Muscle of arm (tissue), 1 donor: ENCODE measurements at regions not wholly inside any gene's neighbourhood (a gene's known extent, or its start where the extent isn't known, plus 50 kb on each side); places are given as distances from the start of the nearest gene placed in this dataset.
"Not testable (repeated sequence)": the region's sequence is repeated elsewhere in the genome, so short reads cannot be mapped to it uniquely, and the experiment has no call there.

Experiments
- DNase-seq: peaks from one replicate; pipeline ENCODE4 v3.0.0-alpha.2; 2013

DNA sequence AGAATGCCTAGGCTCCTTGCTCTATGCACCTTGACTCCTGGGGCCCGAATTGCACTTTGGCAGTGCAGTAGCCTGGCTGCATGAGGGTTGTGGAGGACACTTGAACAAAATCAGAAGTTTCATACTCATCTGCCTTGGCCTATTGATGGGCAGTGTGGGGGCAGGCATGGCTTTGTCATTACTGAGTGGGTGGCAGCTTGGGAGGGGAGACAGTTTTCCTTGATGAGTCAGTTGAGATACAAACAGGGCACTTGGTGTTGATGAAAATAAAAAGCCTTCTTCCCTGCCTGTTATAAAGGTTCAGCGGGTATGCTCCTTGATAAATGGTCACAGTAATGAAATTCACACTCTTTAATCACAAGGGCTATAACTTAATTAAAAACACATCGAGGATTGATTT lies 126.8 kb upstream of the MAMLD1 start:
- no peak for DNase-seq

DNA sequence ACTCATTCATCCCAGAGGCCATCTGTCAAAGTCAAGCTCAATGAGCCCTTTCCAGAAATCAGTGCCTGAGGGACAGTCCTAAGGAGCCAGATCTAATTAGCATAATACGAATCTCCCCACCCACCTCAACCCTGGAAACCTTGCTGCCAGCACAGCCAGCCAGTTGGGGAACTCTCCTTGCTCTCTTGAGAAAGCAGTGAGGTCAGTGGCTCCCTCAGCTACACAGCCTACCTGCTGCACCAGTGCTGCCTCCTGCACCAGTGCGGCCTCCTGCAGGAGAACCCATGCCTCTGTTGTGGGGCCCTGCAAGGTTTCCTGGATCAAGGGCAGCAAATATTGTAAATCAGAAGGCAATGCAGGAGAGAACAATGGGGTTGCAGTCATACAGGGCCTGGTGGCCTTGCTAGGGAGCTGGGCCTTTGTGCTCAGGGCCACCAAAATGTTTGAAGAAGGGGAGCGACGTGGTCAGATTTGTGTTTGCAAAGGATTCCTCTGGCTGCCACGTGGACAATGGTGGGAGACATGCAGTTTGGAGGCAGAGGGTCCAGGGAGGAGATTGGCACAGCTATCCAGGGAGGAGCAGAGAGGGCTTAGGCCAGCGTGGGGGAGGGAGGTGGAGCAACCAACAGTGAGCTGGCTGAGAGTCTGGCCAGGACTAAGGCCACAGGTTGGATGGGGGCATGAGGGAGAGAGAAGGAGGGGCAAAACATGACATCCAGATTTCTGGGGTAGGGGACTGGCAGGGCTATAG lies 124.3 kb upstream of the MAMLD1 start:
- no peak for DNase-seq

DNA sequence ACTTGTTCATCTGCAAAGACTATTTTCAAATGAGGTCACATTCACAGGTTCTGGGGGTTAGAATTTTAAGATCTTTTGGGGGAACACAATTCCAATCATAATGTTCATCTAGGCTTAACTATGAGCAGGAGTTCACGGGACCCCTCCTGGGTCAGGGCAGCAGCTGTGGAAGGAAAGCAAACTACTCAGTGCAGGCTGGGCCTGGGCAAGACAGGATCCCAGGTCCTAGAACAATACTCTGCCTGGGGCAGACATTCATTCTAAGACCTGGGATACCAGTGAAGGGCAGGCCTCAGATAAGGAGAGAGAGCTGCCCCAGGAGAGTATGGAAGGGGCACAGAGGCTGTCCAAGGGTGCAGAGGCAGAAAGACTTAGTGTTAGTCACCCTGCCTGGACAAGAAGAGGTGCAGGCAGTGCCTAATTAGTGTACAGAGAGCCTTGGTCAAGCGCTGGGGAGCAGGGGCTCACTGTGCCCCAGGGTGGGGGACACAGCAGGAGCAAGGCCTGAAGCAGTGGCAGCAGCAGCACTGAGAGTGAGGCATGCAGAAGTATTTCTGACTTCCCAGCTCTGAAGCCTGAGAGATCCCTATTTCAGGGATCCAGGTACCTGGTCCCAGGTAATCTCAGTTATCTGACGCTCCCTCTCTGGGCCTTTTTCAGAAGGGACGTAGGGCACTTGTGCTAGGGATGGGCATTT lies 123.0 kb upstream of the MAMLD1 start:
- DNase-seq, result no peak

DNA sequence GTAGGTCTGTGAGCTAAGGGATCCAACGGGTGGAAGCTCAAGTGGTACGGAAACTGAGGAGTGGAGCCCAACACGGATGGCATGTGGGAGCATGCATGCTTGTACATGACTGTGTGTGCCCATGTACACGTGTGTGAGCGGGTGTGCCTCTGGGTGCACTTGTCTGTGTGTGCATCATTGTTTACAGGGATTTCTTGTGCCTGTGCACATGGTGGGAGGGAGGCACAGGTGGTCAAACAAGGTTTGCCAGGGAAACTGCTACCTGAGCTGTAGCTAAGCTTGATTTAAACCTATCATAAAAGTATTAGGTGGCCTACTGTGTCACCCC lies 122.5 kb upstream of the MAMLD1 start:
- no peak for DNase-seq

DNA sequence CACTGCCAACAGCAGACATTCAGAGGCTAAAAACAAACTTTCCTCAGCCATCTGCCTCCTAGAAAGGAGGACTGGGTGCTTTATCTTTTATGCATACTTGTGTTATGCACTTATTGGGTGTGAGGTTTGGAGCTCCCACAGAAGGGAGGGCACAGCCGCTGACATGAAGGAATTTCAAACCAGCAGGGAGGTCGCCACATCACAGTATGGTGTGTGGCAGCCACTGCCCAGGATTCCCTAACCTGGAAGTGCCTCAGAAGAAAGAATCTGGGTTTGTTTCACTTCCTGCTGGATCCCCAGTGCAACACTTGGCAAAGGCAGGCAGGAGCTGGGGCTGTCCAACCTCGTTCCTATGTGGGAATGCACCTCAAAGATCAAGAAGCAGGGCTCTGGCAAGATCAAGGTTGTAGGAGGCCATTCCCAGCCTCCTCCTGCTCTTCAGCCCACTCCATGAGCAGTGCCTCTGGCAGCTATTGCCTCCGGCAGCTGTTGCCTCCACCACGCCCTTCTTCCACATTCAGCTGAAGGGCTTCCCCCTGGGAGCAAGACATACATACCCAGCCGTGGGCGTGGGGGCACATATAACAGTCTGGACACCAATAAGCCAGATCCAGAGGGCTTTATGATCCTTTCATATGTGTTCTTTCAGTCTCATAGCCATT lies 109.0 kb upstream of the MAMLD1 start:
- no peak for DNase-seq

- DNase-seq, result no peak
These were observed 108.2 kb upstream of the MAMLD1 start for GRCh38 chrX:150254909-150255308.

- DNase-seq, result no peak
These were observed 107.4 kb upstream of the MAMLD1 start for GRCh38 chrX:150255441-150256296.

DNA sequence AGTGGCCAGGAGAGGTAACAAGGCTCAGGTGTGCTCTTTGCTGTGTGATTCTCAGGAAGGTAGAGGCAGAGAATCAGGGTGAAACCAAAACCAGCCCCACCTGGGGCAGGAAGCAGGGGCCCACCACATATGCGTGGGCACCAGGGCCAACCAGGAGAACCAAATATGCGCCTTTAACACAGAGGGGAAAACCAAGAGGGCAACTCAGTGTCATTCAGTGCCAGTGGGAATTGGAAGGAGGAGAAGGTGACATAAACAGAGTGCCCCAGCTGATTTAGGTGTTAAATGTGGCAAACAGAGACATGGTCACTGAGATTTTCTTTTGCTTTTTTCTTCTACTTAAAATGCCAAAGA lies 106.8 kb upstream of the MAMLD1 start:
- DNase-seq, result no peak

DNA sequence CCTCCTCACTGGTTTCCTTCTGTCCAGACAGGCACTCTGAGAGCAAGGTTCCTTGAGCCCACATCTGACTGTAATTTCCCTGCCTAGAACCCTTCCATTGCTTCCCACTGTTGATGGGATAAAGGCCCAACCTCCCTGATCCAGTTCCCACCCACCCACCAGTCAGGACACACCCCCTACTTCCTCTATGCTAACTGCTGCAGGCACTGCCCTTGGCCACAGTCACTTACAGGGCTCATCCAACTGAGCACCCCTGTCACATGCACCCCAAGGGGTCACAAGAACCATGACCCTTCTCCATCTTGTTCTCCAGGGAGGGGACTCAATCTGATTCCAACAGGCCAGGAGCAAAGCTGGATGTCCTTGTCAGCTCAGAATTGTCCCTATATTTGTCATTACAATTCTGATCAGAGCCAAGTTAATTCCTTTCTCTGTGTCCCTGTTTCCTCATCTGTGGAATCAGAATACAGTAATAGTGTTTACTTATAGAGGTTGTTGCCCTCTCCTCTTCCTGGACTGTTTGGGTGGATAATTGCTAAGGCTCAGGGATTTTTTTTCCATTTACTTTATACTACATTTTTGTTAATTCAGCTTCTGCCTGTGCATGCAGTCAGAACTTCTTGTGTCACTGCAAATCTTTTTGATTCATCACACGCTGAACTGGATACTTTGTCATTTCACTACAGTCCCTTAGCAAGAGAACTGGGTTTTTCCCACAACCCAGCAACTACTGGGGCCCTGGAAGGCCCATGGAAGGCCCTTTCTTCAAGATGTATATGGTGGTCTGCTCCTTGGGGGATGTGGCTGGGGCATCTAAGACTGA lies 105.6 kb upstream of the MAMLD1 start:
- no peak for DNase-seq

- no peak for DNase-seq
These were observed 105.0 kb upstream of the MAMLD1 start for GRCh38 chrX:150258176-150258425.

DNA sequence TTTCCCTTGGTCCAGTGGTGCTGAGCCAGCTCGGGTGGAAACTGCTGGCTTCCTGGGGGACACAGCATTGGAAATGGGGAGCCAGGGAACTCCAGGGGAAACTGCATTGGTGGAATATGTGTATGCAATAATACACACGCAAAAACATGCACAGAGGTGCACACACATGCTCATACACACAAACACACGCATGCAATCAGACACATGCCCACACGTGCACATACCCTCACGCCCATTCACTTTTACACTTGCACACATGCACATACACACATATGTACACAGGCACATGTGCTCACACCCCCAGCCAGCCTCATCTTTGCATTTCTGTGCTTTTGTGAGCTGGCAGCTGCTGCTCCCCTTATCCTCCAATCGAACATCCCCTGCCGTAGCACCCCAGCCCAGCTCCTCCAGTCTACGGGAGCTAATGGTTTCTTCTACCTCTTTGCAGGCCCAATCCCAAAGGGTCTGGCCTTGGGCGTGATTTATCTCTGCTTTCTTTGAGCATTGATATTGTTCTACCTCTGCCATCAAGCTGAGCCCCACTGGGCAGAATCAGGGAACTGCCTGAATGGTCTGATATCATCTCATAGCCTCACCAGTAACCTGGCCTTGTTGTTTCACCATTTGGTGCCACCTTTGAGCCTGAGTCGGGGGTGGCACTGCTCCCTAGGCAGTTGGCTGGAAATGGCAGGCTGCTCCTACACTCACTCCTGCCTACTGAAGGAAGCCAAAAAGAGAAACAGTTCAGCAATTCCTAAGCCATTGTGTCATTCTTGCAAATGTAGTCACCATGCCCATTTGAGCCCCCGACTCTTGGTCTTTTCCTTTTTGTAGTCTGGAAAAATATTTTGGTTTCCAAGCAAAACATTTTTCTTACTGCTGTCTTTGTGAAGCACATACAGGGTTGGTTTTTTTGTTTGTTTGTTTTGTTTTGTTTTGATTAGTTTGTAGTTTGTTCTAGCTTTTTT lies 104.4 kb upstream of the MAMLD1 start:
- DNase-seq, result no peak

DNA sequence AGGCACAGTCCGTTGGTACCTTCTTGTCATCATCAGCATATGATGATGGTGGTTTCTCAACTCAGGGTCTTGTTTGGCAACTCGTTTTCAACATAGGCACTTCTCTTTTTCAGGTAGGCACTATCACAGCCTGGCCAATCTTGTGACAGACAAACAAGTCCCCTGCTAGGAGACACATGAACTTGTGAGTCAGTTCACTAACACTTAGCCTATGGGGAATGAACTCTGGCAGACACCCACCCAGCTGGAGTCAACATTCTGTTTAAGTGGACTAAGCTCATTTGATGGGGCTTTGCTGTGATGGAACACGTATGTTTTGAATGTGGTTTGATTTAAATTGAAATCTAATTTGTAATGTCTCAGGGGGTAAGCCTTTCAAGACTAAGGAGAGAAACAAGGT lies 100.7 kb upstream of the MAMLD1 start:
- no peak for DNase-seq

DNA sequence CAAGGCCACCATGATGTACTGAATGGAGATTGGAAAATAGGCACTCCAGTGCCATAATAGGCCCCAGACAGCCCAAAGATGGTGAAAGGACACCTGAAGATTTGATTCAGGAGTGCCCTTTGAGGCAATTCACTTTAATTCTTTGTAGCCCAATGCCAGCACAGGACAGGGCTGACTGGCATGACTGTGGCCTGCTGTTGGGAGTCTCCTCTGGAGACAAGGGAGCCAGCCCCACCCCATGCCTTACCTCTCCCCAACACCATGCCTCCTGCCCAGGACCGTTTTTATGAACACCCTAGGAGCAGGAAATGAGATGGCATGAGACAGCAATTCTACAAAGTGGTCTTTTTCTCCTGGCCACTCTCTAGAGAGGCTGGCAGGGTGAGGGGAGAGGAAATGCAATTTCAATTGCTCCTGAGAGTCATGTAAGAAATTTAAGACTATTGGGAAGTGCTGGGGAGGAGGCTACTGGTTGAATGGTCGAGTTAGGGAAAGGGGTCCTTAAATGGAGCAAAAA lies 94.2 kb upstream of the MAMLD1 start:
- DNase-seq, result no peak

DNA sequence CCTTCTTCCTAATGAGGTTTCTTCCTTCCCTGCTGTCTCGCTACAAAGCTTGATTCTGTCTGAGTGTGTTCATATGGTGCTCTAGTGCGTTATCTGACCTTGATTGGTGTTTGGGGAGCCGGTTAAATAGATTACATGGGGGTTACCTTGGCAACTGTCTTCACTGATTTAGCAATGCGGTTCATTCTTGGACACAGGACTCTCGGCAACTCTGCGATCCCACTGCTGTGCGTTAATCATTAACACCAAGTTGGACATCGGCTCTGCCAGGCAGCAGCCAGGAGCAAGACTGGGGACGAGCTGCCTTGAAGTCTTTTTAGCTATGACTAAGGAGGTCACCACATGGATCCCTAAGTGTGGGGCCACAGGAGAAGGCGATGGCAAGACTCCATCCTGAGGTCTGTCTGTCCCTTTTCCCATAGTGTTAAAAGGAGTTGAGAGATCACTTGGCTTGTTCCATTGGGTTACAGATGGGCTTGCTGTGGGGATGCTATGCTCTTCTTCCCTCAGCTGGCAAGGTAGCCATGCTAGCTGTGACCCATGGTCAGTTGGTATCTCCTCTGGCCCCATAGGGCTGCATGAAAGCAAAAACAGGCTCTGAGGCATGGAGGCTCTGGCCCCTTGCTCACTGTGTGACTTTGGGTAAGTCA lies 93.4 kb upstream of the MAMLD1 start:
- DNase-seq, result no peak

- DNase-seq, result no peak
These were observed 92.5 kb upstream of the MAMLD1 start for GRCh38 chrX:150270622-150271021.

DNA sequence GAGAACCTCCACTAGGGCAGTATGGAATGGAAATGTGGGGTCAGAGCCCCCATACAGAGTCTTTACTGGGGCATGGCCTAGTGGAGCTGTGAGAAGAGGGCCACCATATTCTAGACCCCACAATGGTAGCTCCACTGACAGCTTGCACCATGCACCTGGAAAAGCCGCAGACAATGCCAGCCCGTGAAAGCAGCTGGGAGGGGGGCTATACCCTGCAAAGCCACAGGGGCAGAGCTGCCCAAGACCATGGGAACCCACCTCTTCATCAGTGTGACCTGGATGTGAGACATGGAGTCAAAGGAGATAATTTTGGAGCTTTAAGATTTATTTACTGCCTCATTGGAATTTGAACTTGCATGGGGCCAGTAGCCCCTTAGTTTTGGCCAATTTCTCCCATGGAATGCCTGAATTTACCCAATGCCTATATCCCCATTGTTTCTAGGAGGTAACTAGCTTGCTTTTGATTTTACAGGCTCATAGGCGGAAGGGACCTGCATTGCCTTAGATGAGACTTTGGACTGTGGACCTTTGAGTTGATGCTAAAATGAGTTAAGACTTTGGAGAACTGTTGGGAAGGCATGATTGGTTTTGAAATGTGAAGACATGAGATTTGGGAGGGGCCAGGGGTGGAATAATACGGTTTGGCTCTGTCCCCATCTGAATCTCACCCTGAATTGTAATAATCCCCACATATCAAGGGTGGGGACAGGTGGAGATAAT lies 89.4 kb upstream of the MAMLD1 start:
- not testable (repeated sequence) for DNase-seq

GRCh38 chrX:150282953-150283352 lies 80.2 kb upstream of the MAMLD1 start:
- no peak for DNase-seq

- no peak for DNase-seq
These were observed 72.1 kb upstream of the MAMLD1 start for GRCh38 chrX:150291014-150291413.
